HG02759 (cell line): ENCODE measurements at regions not wholly inside any gene's neighbourhood (a gene's known extent, or its start where the extent isn't known, plus 50 kb on each side); places are given as distances from the start of the nearest gene placed in this dataset.

Source experiments
- ATAC-seq: cut with Tn5 transposase; IDR thresholded peaks from one replicate; pipeline ENCODE4 v1.9.1; 2021; ENCODE audit warnings: mild to moderate bottlenecking, moderate library complexity; ENCODE audit not compliant: unreplicated experiment

GRCh38 chr1:112312879-112313278, 83.1 kb upstream of the CTTNBP2NL start:
- no peak for ATAC-seq

GRCh38 chr1:112316254-112316913, 79.6 kb upstream of the CTTNBP2NL start:
- no peak for ATAC-seq

GRCh38 chr1:112317140-112317539, 78.9 kb upstream of the CTTNBP2NL start:
- no peak for ATAC-seq

- no peak for ATAC-seq
These were observed 78.4 kb upstream of the CTTNBP2NL start for GRCh38 chr1:112317611-112318062.

- no peak for ATAC-seq
These were observed 77.8 kb upstream of the CTTNBP2NL start for GRCh38 chr1:112318263-112318662.

GRCh38 chr1:112318698-112319370, 77.2 kb upstream of the CTTNBP2NL start:
- ATAC-seq, result no peak

- no peak for ATAC-seq
These were observed 76.5 kb upstream of the CTTNBP2NL start for GRCh38 chr1:112319371-112320040.

- ATAC-seq, result no peak
These were observed 76.0 kb upstream of the CTTNBP2NL start for GRCh38 chr1:112320058-112320457.

- ATAC-seq, result no peak
These were observed 74.0 kb upstream of the CTTNBP2NL start for GRCh38 chr1:112322018-112322417.

- ATAC-seq, result no peak
These were observed 72.9 kb upstream of the CTTNBP2NL start for GRCh38 chr1:112322983-112323678.

- no peak for ATAC-seq
These were observed 70.5 kb upstream of the CTTNBP2NL start for GRCh38 chr1:112325504-112325903.

GRCh38 chr1:112328600-112328999, 67.4 kb upstream of the CTTNBP2NL start:
- ATAC-seq, result no peak

- ATAC-seq, result no peak
These were observed 63.6 kb upstream of the CTTNBP2NL start for GRCh38 chr1:112332176-112333150.

GRCh38 chr1:112335351-112335750, 60.7 kb upstream of the CTTNBP2NL start:
- ATAC-seq, result no peak

- ATAC-seq, result no peak
These were observed 58.9 kb upstream of the CTTNBP2NL start for GRCh38 chr1:112337028-112337531.

- ATAC-seq, result no peak
These were observed 54.0 kb upstream of the CTTNBP2NL start for GRCh38 chr1:112341986-112342385.

- ATAC-seq, result no peak
These were observed 53.5 kb upstream of the CTTNBP2NL start for GRCh38 chr1:112342558-112342957.

- ATAC-seq, result no peak
These were observed 51.1 kb upstream of the CTTNBP2NL start for GRCh38 chr1:112344754-112345423.
